Smooth muscle cell (in vitro differentiated cells): ENCODE measurements at regions not wholly inside any gene's neighbourhood (a gene's known extent, or its start where the extent isn't known, plus 50 kb on each side); places are given as distances from the start of the nearest gene placed in this dataset.

Source experiments
- DNase-seq: peaks from one replicate; lab custom pipeline; 2025; ENCODE audit not compliant: unreplicated experiment; lab: John Stamatoyannopoulos, UW
- H2AFZ ChIP-seq: fragments of 200-600 bp; sonication (generic); 2 replicates; pipeline ENCODE4 v1.6.0; 2016; ENCODE audit warnings: antibody characterized with exemption, low read depth, mild to moderate bottlenecking
- H3F3A ChIP-seq: fragments of 200-600 bp; sonication (generic); 2 replicates; pipeline ENCODE4 v1.6.0; 2017; ENCODE audit warnings: antibody characterized with exemption, low read depth
- H3K27ac ChIP-seq: fragments of 200-600 bp; sonication (generic); 2 replicates; pipeline ENCODE4 v1.5.1; 2016; ENCODE audit warnings: low read depth, mild to moderate bottlenecking
- H3K27me3 ChIP-seq: fragments of 200-600 bp; sonication (generic); 2 replicates; pipeline ENCODE4 v1.6.1; 2016; ENCODE audit warnings: low read depth, mild to moderate bottlenecking
- H3K36me3 ChIP-seq: fragments of 200-600 bp; sonication (generic); 2 replicates; pipeline ENCODE4 v1.5.1; 2016; ENCODE audit warnings: low read depth
- H3K4me1 ChIP-seq: fragments of 200-600 bp; sonication (generic); 2 replicates; pipeline ENCODE4 v1.5.1; 2016; ENCODE audit warnings: low read depth
- H3K4me2 ChIP-seq: fragments of 200-600 bp; sonication (generic); 2 replicates; pipeline ENCODE4 v1.6.0; 2016; ENCODE audit warnings: mild to moderate bottlenecking
- H3K4me3 ChIP-seq: fragments of 200-600 bp; sonication (generic); 2 replicates; pipeline ENCODE4 v1.5.1; 2016; ENCODE audit warnings: mild to moderate bottlenecking
- H3K79me2 ChIP-seq: fragments of 200-600 bp; sonication (generic); 2 replicates; pipeline ENCODE4 v1.6.0; 2016; ENCODE audit warnings: low read depth, mild to moderate bottlenecking
- H3K9ac ChIP-seq: fragments of 200-600 bp; sonication (generic); 2 replicates; pipeline ENCODE4 v1.6.0; 2016; ENCODE audit warnings: low read depth
- H3K9me3 ChIP-seq: fragments of 200-600 bp; sonication (generic); replicated peaks from 2 replicates; pipeline ENCODE4 v1.5.1; 2016; ENCODE audit warnings: low read depth
- H4K20me1 ChIP-seq: fragments of 200-600 bp; sonication (generic); 2 replicates; pipeline ENCODE4 v1.6.0; 2016; ENCODE audit warnings: low read depth
- CTCF ChIP-seq: fragments of 200-600 bp; sonication (generic); IDR thresholded peaks from 2 replicates; pipeline ENCODE4 v1.5.1; 2017; ENCODE audit warnings: borderline replicate concordance, mild to moderate bottlenecking, antibody characterized with exemption; ENCODE audit not compliant: insufficient read depth, poor library complexity, severe bottlenecking
- WGBS: methylation state at CpG from one replicate; pipeline ENCODE4 v1.1.7; 2016; ENCODE audit warnings: low lambda C conversion rate; 5-methylcytosine and 5-hydroxymethylcytosine counted together

- peak overlapping the region; percentile 40 for H3K4me2 ChIP-seq
- no peaks in the 10 kb centered on the region for H4K20me1 ChIP-seq
- 43% methylated on average over 5 of the region's 5 CpGs for WGBS
- TF ChIP-seq CTCF: no peak
- H3K4me3 ChIP-seq: no peak overlapping the region
- H3K9ac ChIP-seq: no peak overlapping the region
- H3F3A ChIP-seq: no peaks in the 10 kb centered on the region
- no peaks in the 10 kb centered on the region for H3K27me3 ChIP-seq
- H3K27ac ChIP-seq: no peak overlapping the region
- no peaks in the 10 kb centered on the region for H3K36me3 ChIP-seq
- H2AFZ ChIP-seq: peak overlapping the region; percentile 80
- no peaks in the 10 kb centered on the region for H3K79me2 ChIP-seq
- DNase-seq: no peak
- no peaks in the 10 kb centered on the region for H3K9me3 ChIP-seq
- H3K4me1 ChIP-seq: no peaks in the 10 kb centered on the region
These were observed 582.6 kb downstream of the NR2F1-AS1 start for GRCh38 chr5:92998456-92998855.

GRCh38 chr5:92994392-92994791 lies 586.6 kb downstream of the NR2F1-AS1 start:
- no peak overlapping the region for H3K4me3 ChIP-seq
- H3K9ac ChIP-seq: no peak overlapping the region
- no peaks in the 10 kb centered on the region for H3K36me3 ChIP-seq
- H3K4me2 ChIP-seq: no peak overlapping the region
- H3K27ac ChIP-seq: no peak overlapping the region
- no peaks in the 10 kb centered on the region for H3K9me3 ChIP-seq
- no peaks in the 10 kb centered on the region for H3F3A ChIP-seq
- no peak for TF ChIP-seq CTCF
- H3K79me2 ChIP-seq: no peaks in the 10 kb centered on the region
- H3K27me3 ChIP-seq: no peaks in the 10 kb centered on the region
- no peak for DNase-seq
- H4K20me1 ChIP-seq: no peaks in the 10 kb centered on the region
- no peak overlapping the region for H2AFZ ChIP-seq
- no peaks in the 10 kb centered on the region for H3K4me1 ChIP-seq
- 93% methylated on average over 1 of the region's 1 CpG for WGBS

GRCh38 chr5:92992073-92992472 lies 588.9 kb downstream of the NR2F1-AS1 start:
- DNase-seq: no peak
- TF ChIP-seq CTCF: no peak

GRCh38 chr5:92991581-92992067 lies 589.4 kb downstream of the NR2F1-AS1 start:
- no peak overlapping the region for H3K4me3 ChIP-seq
- H3K9ac ChIP-seq: no peak overlapping the region
- TF ChIP-seq CTCF: no peak
- H3K27me3 ChIP-seq: no peaks in the 10 kb centered on the region
- no peak overlapping the region for H3K27ac ChIP-seq
- no peaks in the 10 kb centered on the region for H3K79me2 ChIP-seq
- H3K9me3 ChIP-seq: no peaks in the 10 kb centered on the region
- H2AFZ ChIP-seq: no peak overlapping the region
- 51% methylated on average over 3 of the region's 3 CpGs for WGBS
- H3K36me3 ChIP-seq: no peaks in the 10 kb centered on the region
- no peak for DNase-seq
- no peak overlapping the region for H3K4me2 ChIP-seq
- no peaks in the 10 kb centered on the region for H4K20me1 ChIP-seq
- H3K4me1 ChIP-seq: no peaks in the 10 kb centered on the region
- H3F3A ChIP-seq: no peaks in the 10 kb centered on the region

More at GRCh38 chr5:92992073-92992472, 588.9 kb downstream of the NR2F1-AS1 start:
- H2AFZ ChIP-seq: no peak overlapping the region
- no peak overlapping the region for H3K4me3 ChIP-seq
- H4K20me1 ChIP-seq: no peaks in the 10 kb centered on the region
- no peak overlapping the region for H3K9ac ChIP-seq
- no peak overlapping the region for H3K4me2 ChIP-seq
- no peaks in the 10 kb centered on the region for H3K9me3 ChIP-seq
- no peak overlapping the region for H3K27ac ChIP-seq
- no peaks in the 10 kb centered on the region for H3K36me3 ChIP-seq
- H3K79me2 ChIP-seq: no peaks in the 10 kb centered on the region
- H3K27me3 ChIP-seq: no peaks in the 10 kb centered on the region
- no peaks in the 10 kb centered on the region for H3F3A ChIP-seq
- no peaks in the 10 kb centered on the region for H3K4me1 ChIP-seq
